Astrocyte of the cerebellum (primary cell): ENCODE measurements at regions not wholly inside any gene's neighbourhood (a gene's known extent, or its start where the extent isn't known, plus 50 kb on each side); places are given as distances from the start of the nearest gene placed in this dataset.

Experiments
- DNase-seq: peaks from one replicate; pipeline ENCODE4 v3.0.0-alpha.2; 2011; ENCODE audit warnings: low read depth
- H3K4me3 ChIP-seq: 2 replicates; pipeline ENCODE4 v1.5.1; 2011; ENCODE audit warnings: mild to moderate bottlenecking, low read depth, low read length, moderate library complexity
- CTCF ChIP-seq: IDR thresholded peaks from 2 replicates; pipeline ENCODE4 v1.5.1; 2012; ENCODE audit warnings: low read length, low read depth, moderate library complexity, mild to moderate bottlenecking; ENCODE audit errors: missing control alignments
- in situ Hi-C: cut with HindIII; loops from 2 replicates; pipeline ENCODE4 v1.10.0; 2017; ENCODE audit warnings: low sequenced_read_pairs

- DNase-seq = no peak
- in situ Hi-C loops = no loop called here
Observed at GRCh38 chr10:131777921-131778320, 122.9 kb upstream of the PPP2R2D start.

DNA sequence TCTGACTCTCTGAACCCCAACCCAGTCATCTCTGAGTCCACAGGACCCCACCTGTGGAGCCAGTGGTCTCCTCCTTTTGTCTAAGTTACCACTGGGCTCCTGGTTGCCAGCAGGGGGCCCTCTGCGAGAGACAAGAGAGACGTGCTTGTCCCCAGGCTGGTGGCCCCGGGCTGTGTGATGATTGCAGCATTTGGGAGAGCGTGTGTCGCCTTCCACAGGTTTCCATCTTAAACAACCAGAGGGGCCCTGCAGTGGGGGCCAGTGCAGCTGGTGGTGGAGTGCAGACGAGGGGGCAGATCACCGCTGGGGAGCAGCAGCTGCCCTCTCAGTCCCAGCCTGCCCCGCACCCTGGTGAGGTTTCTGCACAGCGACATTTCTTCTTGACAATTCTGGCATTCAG lies 122.4 kb upstream of the PPP2R2D start:
- no peak for DNase-seq
- in situ Hi-C loops = no loop called here
- TF ChIP-seq CTCF = no peak
- no peak overlapping the region for H3K4me3 ChIP-seq

More at GRCh38 chr10:131777921-131778320, 122.9 kb upstream of the PPP2R2D start:
- no peak for TF ChIP-seq CTCF
- no peak overlapping the region for H3K4me3 ChIP-seq

DNA sequence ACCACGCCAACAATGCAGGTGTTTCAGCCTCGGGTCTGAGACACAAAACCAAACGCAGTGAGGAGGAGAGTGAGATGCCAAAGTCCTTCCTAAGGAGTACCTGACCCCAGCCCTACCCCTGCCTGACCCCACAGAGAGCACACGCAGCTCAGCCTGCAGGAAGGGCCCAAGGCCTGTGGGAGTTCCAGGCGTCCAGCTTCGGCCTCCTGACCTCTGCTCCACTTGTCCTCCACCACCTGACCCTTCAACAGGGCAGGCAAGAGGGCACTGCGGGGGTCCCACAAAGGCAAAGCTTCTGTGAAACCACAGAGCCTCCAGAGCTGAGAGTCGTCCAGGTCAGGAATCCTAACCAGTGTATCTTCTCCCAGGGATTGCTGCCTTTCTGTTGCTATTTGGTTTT lies 122.0 kb upstream of the PPP2R2D start:
- H3K4me3 ChIP-seq = no peak overlapping the region
- DNase-seq = no peak
- in situ Hi-C loops = no loop called here
- TF ChIP-seq CTCF = no peak

DNA sequence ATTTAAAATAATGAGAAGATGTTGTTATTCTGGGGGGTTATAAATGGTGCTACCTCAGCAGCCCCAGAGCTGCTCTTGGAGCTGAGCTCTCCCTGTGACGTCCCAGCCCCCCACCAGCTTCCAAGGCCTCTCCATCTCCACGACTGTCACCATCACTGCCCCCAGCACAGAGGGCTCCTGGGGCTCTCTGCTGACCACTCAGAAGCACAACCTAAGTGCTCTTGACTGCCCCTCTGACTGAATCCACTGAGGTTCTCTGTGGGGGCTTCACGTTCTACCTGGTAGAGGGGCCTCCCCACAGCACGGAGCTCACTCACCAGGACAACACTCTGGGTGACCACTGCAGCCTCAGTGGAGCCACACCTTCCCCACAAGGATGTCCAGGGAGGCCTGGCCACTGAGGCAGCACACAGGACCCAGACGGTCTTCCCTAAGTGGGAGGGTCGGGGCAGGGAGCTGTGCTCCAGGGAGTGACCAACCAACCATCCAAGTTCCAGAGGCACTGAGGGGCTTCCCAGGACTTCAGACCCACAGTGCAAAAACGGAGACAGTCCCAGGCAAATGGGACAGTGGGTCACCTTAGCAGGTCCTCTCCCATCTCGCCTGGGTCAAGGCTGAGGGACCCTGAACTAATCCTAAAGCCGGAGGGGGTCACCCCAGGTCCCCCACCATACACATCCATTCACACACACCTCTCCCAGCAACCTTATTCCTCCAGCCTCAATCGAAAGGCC lies 121.0 kb upstream of the PPP2R2D start:
- no peak for DNase-seq
- TF ChIP-seq CTCF = no peak
- in situ Hi-C loops = no loop called here
- H3K4me3 ChIP-seq = no peak overlapping the region

GRCh38 chr10:131781076-131781475 lies 119.7 kb upstream of the PPP2R2D start:
- no peak for DNase-seq
- TF ChIP-seq CTCF = no peak
- in situ Hi-C loops = no loop called here
- no peak overlapping the region for H3K4me3 ChIP-seq

GRCh38 chr10:131781791-131782190 lies 119.0 kb upstream of the PPP2R2D start:
- in situ Hi-C loops = no loop called here
- H3K4me3 ChIP-seq = no peak overlapping the region
- no peak for DNase-seq
- TF ChIP-seq CTCF = no peak
